SIG-M5 treated with dmso at 0.1 percent for 504 hours (cell line): ENCODE measurements at regions not wholly inside any gene's neighbourhood (a gene's known extent, or its start where the extent isn't known, plus 50 kb on each side); places are given as distances from the start of the nearest gene placed in this dataset.
"Not testable (repeated sequence)": the region's sequence is repeated elsewhere in the genome, so short reads cannot be mapped to it uniquely, and the experiment has no call there.

Experiments used
- DNase-seq: peaks from one replicate; lab custom pipeline; 2025; ENCODE audit not compliant: unreplicated experiment; lab: John Stamatoyannopoulos, UW

DNA sequence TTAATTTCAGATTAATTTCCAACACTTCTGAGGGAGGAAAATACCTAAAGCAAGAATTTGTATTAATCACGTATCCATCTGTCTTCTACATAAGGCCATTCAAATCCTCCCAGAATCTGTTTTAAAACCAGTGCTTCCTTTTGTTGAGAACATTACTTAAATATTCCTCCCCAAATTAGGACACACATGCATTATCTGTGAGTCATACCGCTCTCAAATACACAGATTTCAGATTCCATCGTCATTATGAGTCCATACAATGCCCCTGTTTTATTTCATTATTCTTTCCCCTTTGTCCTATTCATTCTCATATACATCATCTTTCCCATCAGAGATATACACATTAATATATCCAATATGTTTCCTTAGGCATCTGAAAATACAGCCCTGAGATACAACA lies 57.3 kb upstream of the PRSS12 start:
- no peak for DNase-seq

DNA sequence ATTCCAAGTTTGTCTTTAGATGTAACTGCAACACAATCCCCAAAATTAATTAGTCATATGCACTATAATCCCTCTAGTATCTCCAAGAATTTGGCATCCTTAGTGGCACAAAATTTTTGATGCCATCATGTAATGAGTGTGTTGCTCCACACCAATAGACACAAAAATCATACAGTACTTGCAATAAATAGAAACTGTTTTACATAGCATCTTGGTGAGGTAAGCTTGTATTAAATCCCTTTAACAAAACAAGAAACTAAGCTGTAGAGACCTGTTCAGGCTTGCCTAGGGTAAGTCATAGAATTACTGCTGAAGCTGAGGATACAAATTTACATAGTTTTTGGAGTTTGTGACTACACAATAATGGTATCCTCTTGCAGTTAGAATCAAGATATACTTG lies 64.5 kb upstream of the PRSS12 start:
- no peak for DNase-seq

DNA sequence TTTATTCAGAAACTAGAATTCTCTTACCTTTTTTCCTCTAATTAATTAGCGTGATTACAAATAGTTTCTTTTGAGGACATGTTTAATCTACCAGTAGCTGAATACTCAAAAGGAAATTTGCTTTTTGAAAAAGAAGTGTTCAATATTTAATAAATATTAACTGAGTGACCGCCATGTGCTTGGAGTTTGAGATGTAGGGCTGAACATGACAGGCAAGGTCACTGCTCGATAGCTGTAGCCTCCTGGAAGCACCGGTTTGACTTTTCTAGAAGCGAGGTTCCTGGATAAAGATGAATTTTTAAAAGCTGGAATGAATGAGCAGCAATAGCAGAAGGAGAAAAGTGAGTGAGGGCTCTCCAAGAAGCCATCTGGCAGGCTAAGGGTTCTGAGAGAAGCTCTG lies 65.0 kb upstream of the PRSS12 start:
- not testable (repeated sequence) for DNase-seq

- peak; percentile 6 for DNase-seq
These were observed 65.6 kb upstream of the PRSS12 start for GRCh38 chr4:118418396-118418795.

DNA sequence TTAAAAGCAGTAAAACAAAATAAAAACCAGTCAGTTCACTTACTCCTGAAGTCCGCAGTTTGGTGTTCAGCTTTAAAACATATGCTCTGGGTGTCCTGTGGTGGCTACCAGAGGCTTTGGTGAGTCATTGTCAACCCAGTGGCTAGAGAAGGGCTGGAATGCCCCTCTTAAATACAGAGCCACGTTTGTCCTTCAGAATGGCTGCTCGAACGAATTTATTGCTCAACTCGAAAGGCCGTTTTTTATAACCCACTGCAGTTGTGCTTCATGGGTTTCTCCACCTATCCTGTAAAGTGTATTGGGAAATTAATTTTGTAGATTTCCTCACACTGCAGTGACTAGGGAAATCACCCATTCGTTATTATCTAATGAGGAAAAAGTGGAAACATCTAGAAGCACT lies 66.8 kb upstream of the PRSS12 start:
- DNase-seq = peak; percentile 62

GRCh38 chr4:118424062-118424461 lies 71.3 kb upstream of the PRSS12 start:
- DNase-seq = peak; percentile 37

DNA sequence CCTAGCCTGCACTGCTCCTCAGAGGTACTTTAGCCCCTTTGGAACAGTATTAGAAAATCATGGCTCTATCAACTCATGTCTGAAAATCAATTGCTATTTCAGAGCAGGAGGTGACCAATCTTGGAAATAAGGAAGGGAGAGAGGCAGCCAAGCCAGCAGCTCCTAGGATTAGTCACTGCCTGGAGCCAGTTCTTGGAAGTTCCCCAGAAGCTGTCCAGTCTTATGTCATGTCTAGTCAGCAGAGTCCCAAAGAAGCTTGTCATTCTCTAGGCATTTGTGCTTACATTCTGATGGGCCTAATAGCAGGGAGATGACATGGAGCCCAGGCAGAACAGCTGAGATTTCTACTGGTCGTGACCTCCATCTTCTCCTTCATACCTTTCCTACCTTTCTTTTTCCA lies 76.1 kb upstream of the PRSS12 start:
- not testable (repeated sequence) for DNase-seq

- DNase-seq = not testable (repeated sequence)
These were observed 79.6 kb upstream of the PRSS12 start for GRCh38 chr4:118432359-118432758.

DNA sequence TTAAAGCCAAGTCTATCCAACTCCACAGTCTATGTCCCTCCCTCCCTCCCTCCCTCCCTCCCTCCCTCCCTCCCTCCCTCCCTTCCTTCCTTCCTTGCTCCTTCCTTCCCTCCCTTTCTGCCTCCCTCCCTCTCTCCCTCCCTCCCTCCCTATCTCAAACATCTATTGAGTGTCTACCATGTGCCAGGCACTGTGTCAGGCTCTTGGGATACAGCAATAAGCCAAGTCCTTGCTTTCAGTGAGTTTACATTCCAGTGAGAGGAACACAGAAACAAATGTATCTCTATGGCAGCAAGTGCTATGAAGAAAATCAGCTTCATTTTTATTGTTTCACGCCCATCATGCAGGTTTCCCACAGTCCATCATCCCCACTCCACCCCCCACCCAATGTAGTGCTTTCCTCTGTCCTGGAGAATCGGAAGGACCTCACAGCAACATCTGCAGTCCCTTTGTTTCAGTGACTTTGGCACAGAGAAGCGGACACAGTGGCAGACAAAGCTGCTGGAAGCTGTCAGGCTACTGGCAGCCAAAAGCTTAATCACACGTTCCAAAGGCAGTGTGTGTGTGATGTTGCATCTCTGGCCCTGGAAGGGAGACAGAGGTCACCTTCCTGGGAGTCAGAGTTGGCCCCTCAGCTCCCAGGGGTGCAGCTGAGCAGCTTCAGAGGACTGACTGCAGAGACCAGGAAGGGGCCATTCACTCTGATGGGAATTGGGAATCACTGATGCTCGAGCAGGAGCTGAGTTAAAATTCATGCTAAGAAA lies 81.0 kb upstream of the PRSS12 start:
- DNase-seq = not testable (repeated sequence)

- DNase-seq = not testable (repeated sequence)
These were observed 82.6 kb upstream of the PRSS12 start for GRCh38 chr4:118435415-118435814.

DNA sequence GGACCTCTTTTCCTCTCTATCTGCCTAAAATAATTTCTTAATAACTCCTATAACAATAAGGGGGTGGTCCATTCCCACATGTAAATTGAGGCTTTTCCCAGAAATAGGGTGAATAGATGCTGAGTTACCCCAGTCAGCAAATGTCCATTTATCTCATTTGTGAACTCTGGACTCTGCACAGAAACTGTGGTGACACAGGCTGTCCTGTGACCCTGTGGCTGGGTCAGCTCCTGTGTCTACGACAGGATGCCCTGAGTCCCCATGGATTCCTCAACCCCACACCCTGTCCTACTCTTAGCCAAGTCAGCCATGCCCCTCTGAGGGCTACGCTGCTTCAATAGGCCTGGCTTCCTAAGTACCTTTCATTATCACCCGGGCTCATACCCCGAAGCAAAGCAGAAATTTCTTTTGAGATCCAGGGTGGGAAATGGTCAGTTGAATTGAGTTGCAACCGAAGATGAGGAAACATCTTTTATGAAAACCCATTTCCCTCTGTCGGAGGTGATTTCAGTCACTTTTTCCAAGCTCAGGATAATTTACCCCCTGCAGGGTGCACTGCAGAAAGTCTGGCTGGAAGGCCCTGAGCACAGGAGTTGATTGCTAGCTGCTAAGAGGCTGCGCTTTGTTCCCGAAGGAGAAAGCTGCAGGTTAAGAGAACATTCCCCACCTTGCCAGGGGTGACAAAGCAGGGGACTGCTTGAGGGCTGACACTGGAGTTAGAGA lies 89.5 kb upstream of the PRSS12 start:
- DNase-seq = not testable (repeated sequence)

- not testable (repeated sequence) for DNase-seq
These were observed 94.6 kb upstream of the PRSS12 start for GRCh38 chr4:118447397-118447796.

DNA sequence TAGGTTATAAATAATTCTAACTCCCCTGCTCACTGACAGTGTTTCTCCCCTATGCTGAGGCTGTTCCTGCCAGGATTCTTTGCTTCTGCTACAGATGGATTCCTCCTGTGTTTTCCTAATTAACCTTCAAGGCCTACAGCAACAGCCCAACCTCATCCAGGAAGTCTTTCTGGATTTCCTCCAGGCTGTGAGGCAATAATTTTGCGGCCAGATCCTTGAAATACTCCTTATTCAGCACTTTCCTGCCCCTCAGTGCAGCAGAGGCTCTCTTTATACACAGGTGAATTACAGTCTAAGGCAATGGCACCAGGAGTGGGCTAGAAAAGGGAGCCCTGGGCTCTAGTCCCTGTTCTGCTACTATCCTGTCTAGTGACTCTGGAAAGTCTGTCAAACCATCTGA lies 102.1 kb upstream of the PRSS12 start:
- not testable (repeated sequence) for DNase-seq

GRCh38 chr4:118461435-118461834 lies 108.6 kb upstream of the PRSS12 start:
- DNase-seq = not testable (repeated sequence)

DNA sequence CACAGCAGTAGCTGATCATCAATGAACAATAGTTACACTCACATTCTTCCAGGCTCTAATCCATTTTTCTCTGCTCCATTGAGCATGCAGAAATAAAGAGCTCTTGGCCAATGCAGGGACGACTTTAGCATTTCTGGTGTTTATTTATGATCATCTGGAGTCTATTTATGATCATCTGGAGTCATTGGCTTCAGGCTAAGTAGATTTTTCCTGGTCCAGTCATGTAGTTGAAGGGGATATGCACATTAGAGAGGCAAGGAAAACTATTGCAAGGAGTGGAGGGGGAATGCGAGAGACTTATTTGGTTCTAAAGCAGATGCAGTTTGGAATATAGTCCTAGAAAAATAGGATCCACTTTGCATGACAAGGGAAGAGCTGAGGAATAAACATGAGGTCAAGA lies 113.0 kb upstream of the PRSS12 start:
- DNase-seq = not testable (repeated sequence)

- DNase-seq = not testable (repeated sequence)
These were observed 121.3 kb upstream of the PRSS12 start for GRCh38 chr4:118474001-118474626.

GRCh38 chr4:118474771-118475170 lies 122.0 kb upstream of the PRSS12 start:
- DNase-seq = not testable (repeated sequence)

DNA sequence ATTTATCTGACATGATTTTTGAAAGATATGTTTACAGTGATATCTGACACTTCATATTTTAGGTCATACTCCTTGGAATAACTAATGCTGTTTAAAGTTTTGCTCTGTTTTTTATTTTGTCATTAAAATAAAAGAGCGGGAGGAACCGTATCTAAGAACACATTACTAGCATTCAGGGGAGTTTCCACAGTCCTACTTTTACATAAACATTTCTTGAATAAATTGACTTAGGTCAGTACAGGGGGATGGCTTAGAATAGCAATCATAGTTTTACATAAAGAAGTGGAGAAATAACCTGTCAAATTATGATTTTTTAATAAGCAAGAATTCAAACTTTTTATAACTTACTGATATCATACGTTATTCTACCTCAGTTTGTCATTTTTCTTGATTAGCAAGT lies 123.1 kb upstream of the PRSS12 start:
- DNase-seq = not testable (repeated sequence)

DNA sequence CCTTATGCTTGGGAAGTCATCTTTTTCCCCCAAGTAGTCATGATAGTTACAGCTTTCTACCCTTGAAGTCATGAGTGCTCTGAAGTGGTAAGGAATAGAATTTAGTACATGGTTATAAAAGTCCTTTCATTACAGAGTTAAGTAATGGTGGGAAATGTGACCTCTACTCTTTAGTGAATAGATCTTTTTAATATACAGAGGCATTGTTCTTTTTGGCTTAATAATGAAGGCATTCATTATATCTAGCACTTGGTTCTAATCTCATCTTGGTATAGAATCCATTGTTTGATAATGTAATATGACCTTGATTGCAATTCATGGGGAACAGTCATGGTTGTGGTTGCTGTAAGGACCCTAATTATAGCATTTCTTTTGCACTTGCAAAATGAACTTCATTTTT lies 125.0 kb upstream of the PRSS12 start:
- DNase-seq = not testable (repeated sequence)

GRCh38 chr4:118485801-118486314 lies 133.1 kb upstream of the PRSS12 start:
- not testable (repeated sequence) for DNase-seq

GRCh38 chr4:118492963-118493362 lies 140.2 kb upstream of the PRSS12 start:
- not testable (repeated sequence) for DNase-seq

DNA sequence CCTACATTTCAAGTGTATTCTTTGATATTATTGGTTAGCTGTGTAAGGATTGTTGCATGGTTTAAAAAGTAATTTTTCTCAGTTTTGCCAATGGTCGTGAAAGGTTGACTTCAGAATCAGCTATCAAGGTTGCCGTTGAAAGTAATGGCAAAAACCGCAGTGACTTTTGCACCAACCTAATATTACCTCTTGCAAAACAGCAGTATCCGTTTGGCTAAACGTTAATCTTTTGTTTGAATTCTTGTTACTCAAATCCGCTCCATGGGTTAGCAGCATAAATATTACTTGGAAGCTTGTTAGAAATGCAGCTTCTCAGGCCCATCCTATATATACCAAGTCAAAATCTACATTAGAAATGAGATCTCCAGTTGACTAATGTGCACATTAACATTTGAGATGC lies 141.6 kb upstream of the PRSS12 start:
- not testable (repeated sequence) for DNase-seq
